Sciatic nerve (tissue), 2 donors: ENCODE measurements at regions not wholly inside any gene's neighbourhood (a gene's known extent, or its start where the extent isn't known, plus 50 kb on each side); places are given as distances from the start of the nearest gene placed in this dataset.

Source experiments
- ATAC-seq: fragments of 200-7000 bp; cut with Tn5 transposase; one replicate; pipeline ENCODE4 v1.9.1; 2020; ENCODE audit warnings: mild to moderate bottlenecking, moderate library complexity
- DNase-seq: peaks from one replicate; pipeline ENCODE4 v3.0.0-alpha.2; 2020; ENCODE audit warnings: low spot score
- intact Hi-C: fragments of 100-400 bp; cut with DNase I; formaldehyde crosslinking; loops from one replicate; pipeline ENCODE4 v1.14.2; 2022
- donor health status: DM: no; HTN: no; CAD: no.
- donor health status: DM: no; HTN: no; CAD: no.

DNA sequence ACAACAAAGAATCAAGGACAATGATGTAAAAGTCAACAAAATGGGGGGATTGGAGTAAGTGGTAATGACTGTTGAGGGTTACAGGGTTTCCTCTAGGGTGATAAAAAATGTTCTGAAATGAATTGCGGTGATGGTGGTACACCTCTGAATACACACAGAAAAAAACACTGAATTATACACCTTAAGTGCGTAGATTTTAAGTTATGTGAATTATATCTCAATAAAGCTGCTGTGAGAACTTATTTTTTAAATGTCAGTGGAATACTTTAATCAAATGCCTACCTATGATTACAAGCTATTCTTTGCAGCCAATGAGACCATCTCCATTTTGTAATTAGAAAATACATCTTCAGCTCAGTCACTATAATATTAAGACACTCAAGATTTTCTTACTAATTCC, 53.5 kb downstream of the ZNF608 start:
- DNase-seq (no peak), ATAC-seq (no peak)
- intact Hi-C loops: no loop called here

DNA sequence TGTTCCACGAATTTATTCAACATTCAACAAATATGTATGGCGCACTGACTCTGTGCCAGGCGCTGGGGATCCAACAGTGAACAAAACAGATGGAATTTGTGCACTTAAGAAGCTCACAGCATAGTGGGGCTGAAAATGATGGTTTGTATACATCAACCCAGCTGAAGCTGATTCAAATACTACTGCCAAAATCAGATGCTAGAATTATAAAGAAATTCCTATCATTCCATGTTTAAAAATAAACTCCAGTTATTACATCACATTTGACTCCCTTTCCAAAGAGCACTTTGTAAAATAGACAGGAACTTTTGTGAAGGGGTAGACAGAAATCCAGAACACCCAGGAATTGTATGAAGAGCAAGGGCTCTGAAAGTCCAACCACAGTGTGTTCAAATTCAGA, 54.1 kb downstream of the ZNF608 start:
- no peak for ATAC-seq
- intact Hi-C loops: no loop called here
- no peak for DNase-seq

DNA sequence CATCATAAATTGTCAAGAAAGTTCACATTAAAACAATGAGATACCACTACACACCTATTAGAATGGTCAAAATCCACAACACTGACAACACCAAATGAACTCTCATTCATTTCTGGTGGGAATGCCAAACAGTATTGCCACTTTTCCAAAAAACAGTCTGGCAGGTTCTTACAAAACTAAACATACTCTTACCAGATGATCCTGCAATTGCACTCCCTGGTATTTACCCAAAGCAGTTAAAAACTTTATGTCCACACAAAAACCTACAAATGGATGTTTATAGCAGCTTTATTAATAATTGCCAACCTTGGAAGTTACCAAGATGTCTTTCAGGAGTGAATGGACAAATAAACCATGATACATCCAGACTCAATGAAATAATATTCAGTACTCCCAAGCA, 56.8 kb downstream of the ZNF608 start:
- DNase-seq: no peak
- no peak for ATAC-seq
- intact Hi-C loops: no loop called here

DNA sequence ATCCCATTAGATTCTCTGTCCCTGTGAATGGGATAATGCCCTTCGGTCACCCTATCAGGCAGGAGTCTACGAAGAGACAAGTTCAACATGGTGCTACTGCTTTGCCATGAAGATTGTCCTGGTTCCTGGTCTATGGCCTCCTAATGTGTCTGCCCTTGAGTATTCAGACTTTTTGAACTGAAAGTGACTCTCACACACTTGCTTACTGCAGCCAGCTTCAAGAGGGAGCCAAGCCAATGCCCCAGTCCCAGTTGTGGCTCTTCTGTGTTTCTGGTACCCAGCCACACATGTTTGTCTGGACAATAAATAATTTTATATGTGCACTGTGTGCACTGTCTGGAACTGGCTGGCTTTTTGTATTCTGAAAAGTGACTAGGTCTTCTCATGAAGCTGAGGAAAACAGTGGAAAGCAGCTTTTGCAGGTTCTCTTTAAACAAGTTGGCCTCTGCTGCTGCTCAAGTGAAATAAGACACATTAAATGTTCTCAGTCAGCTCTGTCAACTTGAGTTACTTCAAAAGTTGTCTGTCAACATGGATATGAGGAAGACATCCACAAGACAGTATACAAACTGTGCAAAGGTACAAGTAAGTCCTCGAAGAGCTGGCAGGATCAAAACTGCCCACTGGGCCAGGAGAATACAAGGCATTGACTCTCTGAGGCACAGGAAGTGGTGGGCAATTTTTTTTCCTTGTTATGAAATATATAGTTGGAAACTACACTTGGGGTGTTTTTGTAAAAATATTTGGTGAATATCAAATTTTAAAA, 60.0 kb downstream of the ZNF608 start:
- intact Hi-C loops: no loop called here
- ATAC-seq (no peak), DNase-seq (no peak)

DNA sequence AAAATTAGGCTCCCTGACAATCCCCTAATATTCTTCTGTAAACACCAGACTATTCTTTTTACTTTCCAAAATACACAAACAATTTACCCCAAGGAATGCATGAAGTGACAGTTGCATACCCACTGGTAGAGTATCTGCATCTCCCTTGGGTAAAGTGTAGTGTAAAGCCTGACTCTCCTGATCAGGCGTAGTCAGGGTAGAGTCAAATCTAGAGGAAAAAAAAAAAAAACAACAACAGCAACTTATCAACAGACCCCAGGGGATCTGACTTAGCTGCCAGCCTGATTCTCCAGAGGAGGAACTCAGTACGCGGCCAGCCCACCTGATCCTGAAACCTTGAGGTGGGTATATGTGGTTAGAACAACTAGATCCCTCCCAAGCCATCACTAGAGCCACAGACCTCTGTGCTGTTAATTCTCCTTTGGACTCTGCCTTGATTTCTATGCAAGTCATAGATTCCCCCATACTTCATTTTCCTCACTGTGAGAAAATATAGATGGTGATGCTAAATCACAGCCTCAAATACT, 61.0 kb downstream of the ZNF608 start:
- no peak for ATAC-seq
- intact Hi-C loops: no loop called here
- no peak for DNase-seq

DNA sequence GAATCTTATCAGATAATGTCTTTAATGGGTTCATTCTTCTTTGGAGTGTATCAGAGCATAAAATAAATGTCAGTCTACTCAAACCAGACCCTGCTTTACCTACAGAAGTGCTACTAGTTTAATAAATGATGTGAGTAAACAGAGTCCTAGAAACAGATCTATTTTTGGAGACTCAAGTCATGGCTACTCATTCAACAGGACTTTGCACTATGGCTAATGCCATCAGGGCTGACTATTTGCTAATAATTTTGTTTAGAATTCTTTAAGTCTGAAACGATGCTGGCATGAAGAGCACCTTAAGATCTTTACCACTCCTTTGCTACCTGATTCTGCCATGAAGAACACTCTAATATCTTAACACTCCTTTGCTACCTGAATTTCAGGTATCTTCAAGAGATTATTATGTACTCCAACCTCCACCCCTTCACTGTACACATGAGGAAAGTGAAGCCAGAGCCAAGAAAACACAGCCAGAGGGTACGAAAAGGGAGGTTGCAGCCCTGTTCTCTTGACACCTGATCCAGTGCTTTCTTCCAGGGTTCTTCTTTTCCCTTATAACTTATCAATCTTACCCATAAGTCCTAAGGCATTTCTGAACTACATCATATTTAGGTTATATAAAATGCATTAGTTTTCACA, 62.4 kb downstream of the ZNF608 start:
- DNase-seq (no peak), ATAC-seq (no peak)
- intact Hi-C loops: no loop called here

DNA sequence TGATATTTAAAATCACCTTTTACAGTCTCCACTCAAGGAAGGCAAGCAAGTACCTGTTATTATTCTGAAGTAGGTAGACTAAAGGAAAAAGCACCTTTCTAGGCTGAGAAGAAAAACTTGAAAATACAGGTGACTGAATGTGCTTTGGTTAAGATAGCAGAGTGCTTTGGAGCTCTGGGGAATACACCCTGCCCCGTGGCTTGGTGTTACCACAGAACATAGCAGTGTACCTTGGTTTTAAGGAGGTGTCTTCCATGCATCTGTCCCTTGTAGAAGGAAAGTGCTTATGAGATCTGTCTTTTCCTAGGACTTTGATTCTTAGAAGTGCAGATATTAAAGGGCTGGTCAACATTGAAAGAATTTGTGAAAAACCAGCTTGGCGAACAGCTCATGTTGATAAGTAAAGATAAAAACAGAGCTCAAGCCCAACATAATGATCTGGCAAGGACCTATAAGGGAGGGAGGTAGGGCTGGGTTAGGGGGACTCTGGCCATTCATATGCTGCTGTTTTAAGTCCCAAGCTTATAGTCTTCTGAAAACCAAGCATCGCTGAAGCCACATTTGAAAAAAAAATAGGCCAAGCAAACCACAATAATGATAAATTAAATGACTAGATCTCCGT, 66.8 kb downstream of the ZNF608 start:
- no peak for ATAC-seq
- no peak for DNase-seq
- intact Hi-C loops: no loop called here

DNA sequence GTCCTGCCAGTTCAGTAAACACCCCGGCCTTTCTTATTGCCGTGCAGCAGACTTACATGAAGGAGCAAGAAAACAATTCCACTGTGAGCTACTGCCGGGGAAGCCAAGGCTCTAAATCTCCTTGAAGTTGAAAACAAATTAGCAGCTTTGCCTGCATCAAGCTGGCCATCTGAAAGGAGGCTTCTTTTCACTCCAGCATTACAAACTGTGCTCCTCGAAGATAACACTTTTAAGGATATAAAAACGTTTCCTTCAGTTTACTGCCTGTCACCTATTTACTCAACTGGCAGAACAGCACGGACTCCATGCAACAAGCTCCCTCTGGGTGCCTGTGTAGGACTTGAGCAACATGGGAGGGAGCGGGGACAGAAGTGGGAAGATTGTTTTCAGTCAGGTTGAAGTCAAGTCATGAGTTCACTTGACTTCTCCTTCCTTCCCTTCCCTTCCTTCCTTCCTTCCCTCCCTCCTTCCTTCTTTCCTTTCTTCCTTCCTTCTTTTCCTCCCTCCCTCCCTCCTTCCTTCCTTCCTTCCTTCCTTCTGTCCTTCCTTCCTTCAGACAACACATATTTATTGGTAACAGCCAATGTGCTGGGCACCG, 67.4 kb downstream of the ZNF608 start:
- intact Hi-C loops: no loop called here
- no peak for ATAC-seq
- no peak for DNase-seq

DNA sequence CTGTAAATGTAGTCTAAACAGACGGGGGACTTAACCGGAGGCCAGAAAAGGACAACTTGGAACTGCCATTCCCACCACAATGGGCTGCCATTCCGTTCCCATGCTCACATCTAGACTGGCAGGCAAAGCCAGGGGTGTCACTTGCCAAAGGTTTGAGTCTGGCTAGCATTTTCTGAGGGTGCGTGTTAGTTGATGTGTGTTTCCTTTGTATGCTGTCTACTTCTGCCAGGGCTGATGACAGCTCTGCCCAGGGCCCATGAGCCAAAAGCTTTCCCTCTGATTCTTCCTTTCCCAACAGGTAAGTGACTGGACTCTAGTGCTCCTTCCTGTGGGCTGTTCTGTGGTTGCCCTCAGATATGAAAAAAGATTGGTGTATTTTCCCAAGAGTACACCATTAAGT, 68.0 kb downstream of the ZNF608 start:
- DNase-seq (no peak), ATAC-seq (no peak)
- intact Hi-C loops: no loop called here

DNA sequence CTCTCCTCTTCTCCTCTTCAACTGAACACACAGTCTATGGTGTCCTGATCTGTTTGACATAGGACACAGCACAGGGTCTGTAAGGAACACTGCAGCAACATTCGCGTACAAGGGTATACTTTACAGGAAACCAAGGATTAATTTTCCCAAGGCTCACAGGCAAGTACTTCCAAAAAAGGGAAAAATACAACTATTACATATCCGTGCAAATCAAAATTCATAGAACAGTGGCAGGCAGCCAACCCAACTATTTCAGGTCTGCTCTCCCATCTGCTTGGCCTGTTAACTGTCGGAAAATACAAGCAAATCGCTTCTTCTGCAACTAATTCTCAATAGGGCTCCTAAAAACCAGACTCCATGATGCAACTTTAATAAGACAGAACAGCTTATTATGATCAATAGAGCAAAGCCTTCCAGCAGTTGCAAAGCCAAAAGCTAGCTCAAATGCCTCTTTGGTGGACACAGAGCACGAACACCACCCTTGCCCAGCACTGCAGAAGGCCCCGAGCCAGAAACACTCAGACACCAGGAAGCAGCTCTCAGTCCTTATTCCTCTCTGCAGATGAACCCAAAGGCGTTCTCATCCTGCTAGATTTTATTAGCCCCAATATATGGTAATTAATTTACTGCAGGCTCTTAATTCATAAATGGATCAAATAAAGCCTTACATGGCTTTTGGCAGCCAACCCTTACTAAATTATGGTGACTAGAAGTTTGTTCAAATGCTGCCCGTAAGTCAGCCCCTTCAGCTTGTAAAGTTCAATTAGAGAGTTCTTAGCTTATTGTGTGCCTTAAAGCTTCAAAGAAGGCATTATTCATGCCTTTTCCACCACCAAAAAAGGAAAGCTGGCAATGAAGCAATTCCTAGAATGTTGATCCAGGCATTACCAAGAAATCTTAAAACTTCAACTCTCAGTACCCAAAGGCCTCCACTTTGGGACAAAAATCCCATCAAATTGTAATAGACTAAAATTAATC, 68.8 kb downstream of the ZNF608 start:
- ATAC-seq: peak; percentile 75
- intact Hi-C loops: no loop called here
- DNase-seq: no peak

DNA sequence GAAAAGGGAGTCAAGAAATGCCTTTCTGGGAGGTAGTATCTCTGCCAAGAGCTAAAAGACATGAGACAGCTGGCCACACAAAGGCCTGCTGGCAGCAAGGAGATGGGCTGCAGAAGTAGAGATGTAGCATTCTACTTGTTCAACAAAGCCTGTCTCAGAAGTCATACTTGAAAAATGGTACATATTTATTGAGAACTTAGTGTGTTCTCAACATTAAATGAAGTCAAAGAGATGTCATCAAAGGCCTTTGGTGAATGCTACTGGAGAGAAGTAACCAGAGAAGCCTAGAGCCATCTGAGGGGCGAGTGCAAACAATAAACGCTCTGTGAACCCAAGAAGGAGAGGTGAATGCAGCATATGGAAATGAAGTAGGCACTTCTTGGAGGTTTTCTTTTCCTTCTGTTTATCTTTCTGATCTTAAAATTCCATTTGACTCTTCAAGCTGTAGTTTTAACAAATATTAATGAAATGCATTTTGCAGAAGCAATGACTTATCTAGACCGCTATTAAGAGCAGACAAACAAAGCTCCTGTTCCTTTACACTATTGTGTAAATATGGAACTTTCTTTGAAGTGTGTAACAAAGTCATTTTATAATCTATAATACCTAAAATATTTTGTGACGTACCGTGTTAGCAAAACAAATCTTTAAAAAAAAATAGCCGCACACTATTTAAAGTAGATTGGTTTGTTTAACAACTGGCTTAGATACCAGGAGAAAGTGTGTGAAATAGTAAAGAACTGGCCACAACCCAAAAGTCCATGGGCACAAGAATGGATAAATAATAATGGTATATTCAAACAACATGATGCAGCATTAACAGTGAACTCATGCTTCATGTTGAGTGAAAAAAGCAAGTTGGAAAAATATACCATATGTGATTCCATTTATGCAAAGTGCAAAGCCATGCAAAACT, 70.2 kb downstream of the ZNF608 start:
- ATAC-seq: no peak
- no peak for DNase-seq
- intact Hi-C loops: no loop called here

DNA sequence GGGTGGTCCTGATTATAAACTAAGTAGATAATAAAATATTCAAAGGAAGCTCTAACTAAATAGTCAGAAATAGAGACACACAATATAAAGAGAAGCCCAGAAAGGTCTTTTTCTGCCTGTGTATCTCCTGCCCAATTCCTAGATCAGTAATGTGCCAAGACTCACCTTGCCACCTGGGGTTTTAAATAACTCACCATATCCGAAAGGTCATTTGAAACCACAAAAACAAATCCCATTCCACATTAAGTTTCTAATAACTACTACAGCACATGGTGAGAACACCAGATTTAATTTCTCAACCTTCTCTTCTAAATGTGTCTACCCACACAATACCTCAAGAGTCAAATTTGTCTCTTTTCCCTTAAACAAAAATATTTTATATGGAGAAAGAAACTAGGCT, 75.2 kb downstream of the ZNF608 start:
- ATAC-seq: no peak
- intact Hi-C loops: loop anchor here (5.0 kb wide), 1 partner anchor 1711 kb away; no protein-coding TSS in a partner anchor
- DNase-seq: no peak

DNA sequence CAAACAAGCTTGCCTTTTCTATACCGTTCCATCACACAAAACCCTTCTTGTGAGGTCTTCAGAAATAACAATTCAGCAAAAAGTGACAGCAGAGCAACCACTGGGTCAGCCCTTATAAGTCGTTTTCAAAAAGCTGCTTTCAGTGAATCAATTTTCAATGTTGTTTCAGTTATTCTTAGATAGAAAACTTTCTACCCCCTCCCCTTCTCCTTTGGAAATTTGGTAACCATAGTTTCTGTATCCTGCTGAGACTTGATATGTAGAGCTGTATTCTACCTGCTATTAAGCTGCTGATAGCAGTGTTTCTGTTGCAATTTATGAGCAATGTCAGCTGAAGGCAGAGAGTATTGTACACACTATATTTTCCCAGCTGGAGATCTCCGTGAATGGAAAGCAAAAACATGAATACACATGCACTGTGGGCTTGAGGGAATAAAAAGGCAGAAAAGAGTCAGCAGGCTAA, 75.7 kb downstream of the ZNF608 start:
- intact Hi-C loops: loop anchor here (5.0 kb wide), 1 partner anchor 1712 kb away; no protein-coding TSS in a partner anchor
- no peak for ATAC-seq
- no peak for DNase-seq

DNA sequence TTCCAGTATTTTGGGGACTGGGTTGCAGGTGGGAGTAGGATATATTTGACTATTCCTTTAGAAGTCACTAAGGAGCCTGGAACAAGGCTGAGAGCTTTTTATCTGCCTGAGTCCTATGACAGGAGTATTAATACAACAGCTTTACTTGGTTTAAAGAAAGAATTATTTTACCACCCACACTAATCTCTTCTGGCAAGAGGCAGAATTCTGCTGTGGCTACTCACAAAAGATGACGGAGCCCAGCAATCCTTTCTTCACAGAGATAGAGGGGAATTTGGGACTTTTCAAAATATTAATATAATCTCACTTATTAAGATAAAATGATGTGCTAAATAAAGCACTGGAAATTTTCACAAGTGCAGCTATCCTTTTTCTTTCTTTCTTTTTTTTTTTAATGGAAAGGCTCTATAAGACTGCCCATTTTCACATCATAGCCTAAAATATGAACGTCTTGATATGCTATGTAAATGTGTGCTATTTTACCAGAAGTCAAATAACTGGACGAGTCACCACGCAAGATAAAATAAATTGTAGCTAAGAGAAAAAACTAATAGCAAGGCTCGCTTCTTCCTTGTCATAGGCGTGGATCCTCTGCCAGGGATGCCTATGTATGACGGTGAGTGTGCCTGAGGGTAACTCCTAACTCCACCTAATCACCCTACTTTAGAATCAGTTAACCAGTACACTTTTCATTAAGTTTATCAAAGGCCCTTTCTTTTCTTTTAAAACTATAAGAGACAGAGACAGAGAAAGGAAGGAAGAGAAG, 76.3 kb downstream of the ZNF608 start:
- DNase-seq (no peak), ATAC-seq (no peak)
- intact Hi-C loops: loop anchor here (5.0 kb wide), 1 partner anchor 1712 kb away; no protein-coding TSS in a partner anchor

DNA sequence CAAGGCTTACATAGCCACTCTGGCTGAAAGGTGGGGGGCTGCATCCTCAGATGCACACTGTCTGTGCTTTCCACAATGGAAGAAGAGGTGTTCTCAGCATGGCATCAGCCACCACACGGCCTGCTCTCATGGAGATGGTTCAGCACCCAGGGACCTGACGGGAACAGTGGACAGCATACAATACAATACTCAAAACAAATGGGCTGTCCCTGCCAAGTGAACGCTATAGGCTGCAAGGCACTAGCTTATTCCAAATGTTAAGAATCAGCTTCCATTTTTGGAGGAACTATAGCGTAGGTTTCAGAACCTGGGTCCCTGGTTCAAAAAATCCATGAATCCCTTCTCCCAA, 77.2 kb downstream of the ZNF608 start:
- ATAC-seq: no peak
- intact Hi-C loops: no loop called here
- no peak for DNase-seq

DNA sequence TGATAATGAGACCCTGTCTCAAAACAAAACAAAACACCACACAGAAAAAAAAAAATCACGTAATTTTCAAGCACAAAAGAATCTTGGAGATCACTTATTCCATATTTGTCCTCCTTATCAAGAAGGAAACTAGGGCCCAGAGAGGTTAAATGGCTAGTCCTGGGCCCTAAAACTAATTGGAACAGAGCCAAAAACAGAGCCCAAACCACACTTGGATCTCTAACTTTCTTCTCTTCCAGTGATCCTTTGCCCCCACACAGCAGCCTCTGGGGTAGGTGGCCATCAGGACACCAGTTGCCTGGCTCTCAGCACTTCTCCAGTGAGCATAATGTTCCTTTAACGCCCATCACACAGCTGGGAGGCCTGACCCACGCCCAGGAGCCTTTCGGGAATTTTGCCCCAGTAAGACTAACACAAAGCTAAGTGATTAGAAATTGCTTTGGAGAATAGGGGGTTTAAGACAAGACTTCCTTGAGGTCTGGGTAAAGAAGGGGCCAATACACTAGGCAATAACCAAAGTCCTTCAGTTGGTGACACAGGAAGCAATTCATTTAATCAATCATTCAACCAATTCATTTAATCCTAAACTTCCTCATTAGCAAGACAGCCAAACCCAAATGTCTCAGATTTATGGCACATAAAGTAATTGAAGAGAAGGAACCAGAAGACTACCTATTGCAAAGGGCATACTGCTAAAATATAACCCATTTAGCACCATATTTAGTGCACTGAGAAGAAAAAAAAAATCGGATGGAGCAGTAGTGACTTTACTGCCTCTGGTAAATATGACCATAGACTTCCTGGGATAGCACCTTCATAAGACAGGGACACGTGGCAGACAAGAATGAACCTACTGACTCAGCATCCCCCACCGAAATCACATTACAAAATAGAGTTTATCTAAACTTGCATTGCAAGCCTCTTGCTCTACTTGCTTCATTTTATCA, 77.8 kb downstream of the ZNF608 start:
- no peak for ATAC-seq
- no peak for DNase-seq
- intact Hi-C loops: no loop called here
